ENCODE measurements at regions not wholly inside any gene's neighbourhood (a gene's known extent, or its start where the extent isn't known, plus 50 kb on each side); places are given as distances from the start of the nearest gene placed in this dataset.
"Not testable (repeated sequence)": the region's sequence is repeated elsewhere in the genome, so short reads cannot be mapped to it uniquely, and the experiment has no call there.

DNA sequence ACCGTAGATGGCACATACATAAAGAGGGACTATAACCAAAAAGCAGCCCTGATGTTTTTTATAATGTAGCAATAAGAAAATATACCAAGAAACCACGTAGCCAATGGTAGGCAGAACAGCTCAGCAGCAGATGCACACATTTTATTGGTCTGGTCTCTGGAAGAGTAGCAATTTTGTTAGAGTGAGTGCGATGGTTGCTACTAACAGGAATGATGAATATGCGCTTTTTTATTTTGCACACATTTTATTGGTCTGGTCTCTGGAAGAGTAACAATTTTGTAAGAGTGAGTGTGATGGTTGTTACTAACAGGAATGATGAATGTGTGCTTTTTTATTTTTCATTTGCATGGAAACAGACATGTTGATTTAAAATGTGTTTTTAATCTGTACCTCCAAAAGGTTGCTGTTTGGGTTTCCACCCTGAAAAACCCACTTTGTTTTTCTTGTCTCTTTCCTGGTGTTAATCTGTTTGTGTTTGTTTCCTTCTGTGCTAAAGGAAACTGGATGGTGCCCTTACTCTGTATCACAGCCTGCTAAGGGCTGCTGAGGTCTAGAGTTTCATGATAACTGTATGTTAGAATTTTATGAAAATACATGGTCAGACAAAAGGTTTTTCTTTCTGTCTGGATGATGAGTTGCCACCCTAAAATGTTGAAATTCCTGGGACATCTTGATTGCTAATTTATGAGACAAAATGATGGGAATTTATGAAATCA lies 221.1 kb downstream of the ZNF37A start:
- in situ Hi-C loops (cut with MboI; ENCODE audit: low sequenced_read_pairs, unreplicated experiment); DNase-seq (ENCODE audit: low spot score): not testable (repeated sequence)

DNA sequence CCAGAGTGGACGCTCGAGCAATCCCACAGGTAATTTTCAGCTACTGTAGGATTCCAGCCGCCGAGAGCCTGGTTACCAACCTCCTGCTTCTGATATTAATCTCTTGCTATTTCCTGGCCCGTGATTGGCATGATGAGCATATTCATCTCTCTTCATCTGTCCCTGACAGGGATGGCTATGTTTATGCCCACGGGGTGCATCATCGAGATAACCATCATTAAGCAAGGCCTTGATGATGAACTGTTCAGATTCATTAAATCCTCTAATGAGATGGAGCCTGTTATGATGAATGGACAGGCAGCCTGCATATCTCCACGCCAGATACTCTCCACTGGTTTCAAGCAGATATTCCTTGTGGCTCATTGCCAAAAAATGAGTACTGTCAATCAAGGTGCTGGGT lies 227.3 kb downstream of the ZNF37A start:
- DNase-seq (ENCODE audit: low spot score); in situ Hi-C loops (cut with MboI; ENCODE audit: low sequenced_read_pairs, unreplicated experiment): not testable (repeated sequence)

DNA sequence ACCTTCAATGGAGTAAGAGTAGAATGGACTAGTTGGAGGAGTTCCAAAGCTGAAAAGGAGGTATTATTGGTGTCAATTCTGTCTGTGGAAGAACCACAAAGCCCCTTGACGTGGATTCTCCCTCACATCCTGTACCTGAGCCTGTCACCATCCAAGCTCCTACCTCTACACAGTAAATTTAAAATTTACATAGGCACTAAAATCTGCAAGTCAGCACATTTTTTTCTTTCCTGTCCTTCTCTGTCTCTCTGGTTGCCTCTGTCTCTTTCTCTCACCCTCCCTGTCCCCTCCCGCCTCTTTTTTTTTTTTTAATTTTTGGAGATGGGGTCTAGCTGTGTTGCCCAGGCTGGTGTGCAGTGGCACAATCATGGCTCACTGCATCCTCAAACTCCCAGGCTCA lies 236.2 kb downstream of the ZNF37A start:
- DNase-seq (ENCODE audit: low spot score); in situ Hi-C loops (cut with MboI; ENCODE audit: low sequenced_read_pairs, unreplicated experiment): not testable (repeated sequence)

GRCh38 chr10:38331106-38331505 lies 237.0 kb downstream of the ZNF37A start:
- DNase-seq (ENCODE audit: low spot score); in situ Hi-C loops (cut with MboI; ENCODE audit: low sequenced_read_pairs, unreplicated experiment): not testable (repeated sequence)

- DNase-seq (ENCODE audit: low spot score); in situ Hi-C loops (cut with MboI; ENCODE audit: low sequenced_read_pairs, unreplicated experiment): not testable (repeated sequence)
Measured at GRCh38 chr10:38333699-38334098, 239.6 kb downstream of the ZNF37A start.

- in situ Hi-C loops (cut with MboI; ENCODE audit: low sequenced_read_pairs, unreplicated experiment); DNase-seq (ENCODE audit: low spot score): not testable (repeated sequence)
Measured at GRCh38 chr10:38350645-38351044, 256.5 kb downstream of the ZNF37A start.

- DNase-seq (ENCODE audit: low spot score); in situ Hi-C loops (cut with MboI; ENCODE audit: low sequenced_read_pairs, unreplicated experiment): not testable (repeated sequence)
Measured at GRCh38 chr10:38354410-38354809, 260.3 kb downstream of the ZNF37A start.

DNA sequence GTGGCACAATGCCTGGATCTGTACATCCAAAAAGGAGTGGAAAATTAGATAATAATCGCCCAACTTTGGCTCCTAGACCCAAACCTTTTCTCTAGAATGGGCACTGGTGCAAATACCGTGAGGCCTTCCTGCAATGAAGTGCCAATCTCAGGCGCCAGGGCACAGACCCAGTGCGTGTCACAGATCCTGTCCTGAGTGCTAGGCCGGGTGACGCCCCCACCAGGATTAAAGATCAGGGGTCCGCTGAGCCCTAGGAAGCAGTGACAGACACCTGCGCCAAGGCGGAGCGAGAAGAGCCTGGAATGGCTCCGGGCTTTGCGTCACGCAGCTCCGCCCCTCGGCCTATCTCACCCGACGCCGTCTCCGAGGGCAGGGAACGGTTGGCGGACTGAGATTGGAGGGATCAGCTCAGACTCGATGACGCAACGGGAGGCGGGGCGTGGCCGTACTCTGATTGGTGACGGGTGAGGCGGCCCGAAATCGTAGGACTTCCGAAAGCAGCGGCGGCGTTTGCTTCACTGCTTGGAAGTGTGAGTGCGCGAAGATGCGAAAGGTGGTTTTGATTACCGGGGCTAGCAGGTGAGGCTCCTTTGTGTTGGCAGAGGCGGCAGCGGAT lies 261.9 kb downstream of the ZNF37A start:
- DNase-seq (ENCODE audit: low spot score): peak; percentile 9
- in situ Hi-C loops (cut with MboI; ENCODE audit: low sequenced_read_pairs, unreplicated experiment): not testable (repeated sequence)

- DNase-seq (ENCODE audit: low spot score); in situ Hi-C loops (cut with MboI; ENCODE audit: low sequenced_read_pairs, unreplicated experiment): not testable (repeated sequence)
Measured at GRCh38 chr10:38356527-38356926, 262.4 kb downstream of the ZNF37A start.

GRCh38 chr10:38362514-38362913 lies 268.4 kb downstream of the ZNF37A start:
- DNase-seq (ENCODE audit: low spot score); in situ Hi-C loops (cut with MboI; ENCODE audit: low sequenced_read_pairs, unreplicated experiment): not testable (repeated sequence)

DNA sequence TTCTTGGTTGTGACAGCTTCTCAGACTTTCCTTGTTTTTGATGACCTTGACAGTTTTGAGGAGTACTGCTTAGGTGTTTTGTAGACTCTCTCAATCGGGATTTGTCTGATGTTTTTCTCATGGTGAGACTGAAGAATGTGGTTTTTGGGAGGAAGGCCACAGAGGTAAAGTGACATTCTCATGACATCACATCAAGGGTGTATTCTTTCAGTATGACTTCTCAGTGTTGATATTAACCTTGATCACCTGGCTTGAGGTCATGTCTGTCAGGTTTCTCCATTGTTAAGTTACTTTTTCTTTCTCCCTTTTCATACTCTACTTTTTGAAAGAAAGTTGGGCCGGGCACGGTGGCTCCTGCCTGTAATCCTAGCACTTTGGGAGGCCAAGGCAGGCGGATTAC lies 269.9 kb downstream of the ZNF37A start:
- DNase-seq (ENCODE audit: low spot score); in situ Hi-C loops (cut with MboI; ENCODE audit: low sequenced_read_pairs, unreplicated experiment): not testable (repeated sequence)

DNA sequence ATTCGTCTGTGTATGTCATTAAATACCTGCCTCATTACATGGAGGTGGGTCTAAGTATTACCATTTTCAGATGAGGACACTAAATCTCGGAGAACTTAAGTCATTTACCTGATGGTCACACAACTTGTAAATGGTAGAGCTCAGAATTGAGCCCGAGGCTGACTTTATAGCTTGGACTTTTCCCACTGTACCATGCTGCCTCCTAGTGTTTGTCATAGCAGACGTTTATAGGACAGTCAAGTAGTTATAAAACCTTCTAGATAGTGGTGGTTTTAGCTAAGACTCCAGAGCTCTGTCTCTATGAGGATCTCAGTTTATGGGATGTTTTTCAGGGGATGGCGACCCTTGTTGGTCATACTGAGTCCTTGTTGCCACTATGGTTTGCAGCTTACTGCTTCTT lies 271.8 kb downstream of the ZNF37A start:
- DNase-seq (ENCODE audit: low spot score); in situ Hi-C loops (cut with MboI; ENCODE audit: low sequenced_read_pairs, unreplicated experiment): not testable (repeated sequence)
- peak; percentile 42 for TF ChIP-seq CTCF (IDR thresholded peaks at IDR 0.05; ENCODE audit: borderline replicate concordance, control extremely low read depth, extremely low read depth, insufficient read depth, missing control alignments)

GRCh38 chr10:38383800-38384199 lies 289.7 kb downstream of the ZNF37A start:
- in situ Hi-C loops (cut with MboI; ENCODE audit: low sequenced_read_pairs, unreplicated experiment); DNase-seq (ENCODE audit: low spot score): not testable (repeated sequence)

GRCh38 chr10:38386869-38387268 lies 292.7 kb downstream of the ZNF37A start:
- in situ Hi-C loops (cut with MboI; ENCODE audit: low sequenced_read_pairs, unreplicated experiment); DNase-seq (ENCODE audit: low spot score): not testable (repeated sequence)

- DNase-seq (ENCODE audit: low spot score); in situ Hi-C loops (cut with MboI; ENCODE audit: low sequenced_read_pairs, unreplicated experiment): not testable (repeated sequence)
Measured at GRCh38 chr10:38390725-38391124, 296.6 kb downstream of the ZNF37A start.

GRCh38 chr10:38395465-38395864 lies 301.3 kb downstream of the ZNF37A start:
- in situ Hi-C loops (cut with MboI; ENCODE audit: low sequenced_read_pairs, unreplicated experiment); DNase-seq (ENCODE audit: low spot score): not testable (repeated sequence)

DNA sequence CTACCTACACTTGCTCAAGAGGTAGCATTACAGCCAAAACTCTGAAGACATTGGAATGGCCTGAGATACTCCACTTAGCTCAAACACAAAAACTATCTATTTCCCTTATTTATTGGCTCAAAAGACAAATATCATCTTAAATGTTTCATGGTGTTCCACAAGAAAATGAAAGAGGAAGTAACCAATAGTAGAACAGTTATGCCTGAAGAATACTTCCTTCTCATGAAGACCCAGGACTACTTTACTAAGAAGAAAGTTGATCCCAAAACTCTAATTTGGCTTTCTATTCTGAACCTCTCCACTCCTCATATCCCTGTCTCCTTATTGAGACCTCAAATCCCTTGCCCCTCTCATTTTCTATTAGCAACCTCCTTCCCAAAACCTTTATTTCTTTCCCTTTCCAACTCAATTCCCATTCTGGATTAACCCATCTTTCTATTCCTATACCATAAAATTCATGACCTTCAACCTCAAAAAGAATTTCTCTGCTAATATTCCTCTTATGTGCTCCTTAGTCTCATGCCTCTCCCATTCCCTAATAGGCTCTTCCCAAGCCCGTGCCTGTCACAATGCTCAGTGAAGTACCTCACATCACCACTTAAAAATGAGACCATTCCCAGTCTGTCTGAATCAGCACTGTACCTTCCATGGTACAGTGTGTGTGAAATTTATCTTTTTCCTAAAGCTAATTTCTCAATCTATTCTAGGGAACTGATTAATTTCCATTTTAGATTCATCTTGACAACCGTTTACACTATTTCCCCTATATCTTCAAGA lies 302.2 kb downstream of the ZNF37A start:
- in situ Hi-C loops (cut with MboI; ENCODE audit: low sequenced_read_pairs, unreplicated experiment); DNase-seq (ENCODE audit: low spot score): not testable (repeated sequence)

DNA sequence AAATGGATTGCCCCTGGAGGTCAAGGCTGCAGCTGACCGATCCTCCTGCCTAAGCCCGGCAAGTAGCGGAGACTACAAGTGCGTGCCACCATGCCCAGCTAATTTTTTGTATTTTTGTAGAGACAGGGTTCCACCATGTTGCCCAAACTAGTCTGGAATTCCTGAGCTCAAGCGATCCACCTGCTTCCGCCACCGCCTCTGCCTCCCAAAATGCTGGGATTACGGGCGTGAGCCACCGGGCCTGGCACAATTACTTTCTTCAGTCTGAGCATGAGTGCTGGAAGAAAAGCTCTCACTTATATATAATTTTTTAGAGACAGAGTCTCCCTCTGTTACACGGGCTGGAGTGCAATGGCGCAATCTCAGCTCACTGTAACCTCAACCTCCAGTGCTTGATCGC lies 307.4 kb downstream of the ZNF37A start:
- DNase-seq (ENCODE audit: low spot score); in situ Hi-C loops (cut with MboI; ENCODE audit: low sequenced_read_pairs, unreplicated experiment): not testable (repeated sequence)

All from GM13976 (cell line).